HG02763 (cell line): ENCODE measurements at regions not wholly inside any gene's neighbourhood (a gene's known extent, or its start where the extent isn't known, plus 50 kb on each side); places are given as distances from the start of the nearest gene placed in this dataset.

ENCODE experiments used
- ATAC-seq: cut with Tn5 transposase; IDR thresholded peaks from one replicate; pipeline ENCODE4 v1.9.1; 2021; ENCODE audit warnings: mild to moderate bottlenecking, moderate library complexity; ENCODE audit not compliant: unreplicated experiment

GRCh38 chr3:82773207-82773606 is 1011.8 kb upstream of the GBE1 start:
- no peak for ATAC-seq

- no peak for ATAC-seq
Observed at GRCh38 chr3:82764521-82764920, 1003.1 kb upstream of the GBE1 start.

GRCh38 chr3:82761858-82762257 is 1000.4 kb upstream of the GBE1 start:
- no peak for ATAC-seq

- no peak for ATAC-seq
Observed at GRCh38 chr3:82745544-82745943, 984.1 kb upstream of the GBE1 start.

GRCh38 chr3:82743196-82743595 is 981.8 kb upstream of the GBE1 start:
- ATAC-seq, result no peak

- ATAC-seq, result no peak
Observed at GRCh38 chr3:82741346-82741745, 979.9 kb upstream of the GBE1 start.

GRCh38 chr3:82739390-82739789 is 977.9 kb upstream of the GBE1 start:
- no peak for ATAC-seq

GRCh38 chr3:82736696-82737277 is 975.3 kb upstream of the GBE1 start:
- no peak for ATAC-seq

GRCh38 chr3:82715091-82715856 is 953.8 kb upstream of the GBE1 start:
- no peak for ATAC-seq

- no peak for ATAC-seq
Observed at GRCh38 chr3:82707035-82707434, 945.6 kb upstream of the GBE1 start.

GRCh38 chr3:82685761-82686160 is 924.3 kb upstream of the GBE1 start:
- ATAC-seq, result no peak

GRCh38 chr3:82676356-82677026 is 915.0 kb upstream of the GBE1 start:
- ATAC-seq, result no peak

- no peak for ATAC-seq
Observed at GRCh38 chr3:82672966-82673365, 911.5 kb upstream of the GBE1 start.

- no peak for ATAC-seq
Observed at GRCh38 chr3:82671466-82671865, 910.0 kb upstream of the GBE1 start.

GRCh38 chr3:82654708-82655107 is 893.3 kb upstream of the GBE1 start:
- ATAC-seq, result no peak

- no peak for ATAC-seq
Observed at GRCh38 chr3:82643948-82644347, 882.5 kb upstream of the GBE1 start.

GRCh38 chr3:82641701-82642100 is 880.3 kb upstream of the GBE1 start:
- no peak for ATAC-seq

- ATAC-seq, result no peak
Observed at GRCh38 chr3:82640254-82640653, 878.8 kb upstream of the GBE1 start.

- ATAC-seq, result no peak
Observed at GRCh38 chr3:82637574-82637973, 876.1 kb upstream of the GBE1 start.

- no peak for ATAC-seq
Observed at GRCh38 chr3:82636177-82636576, 874.7 kb upstream of the GBE1 start.

- no peak for ATAC-seq
Observed at GRCh38 chr3:82633319-82633718, 871.9 kb upstream of the GBE1 start.

- ATAC-seq, result no peak
Observed at GRCh38 chr3:82629937-82630336, 868.5 kb upstream of the GBE1 start.
